OCI-LY7 (cell line): ENCODE measurements at regions not wholly inside any gene's neighbourhood (a gene's known extent, or its start where the extent isn't known, plus 50 kb on each side); places are given as distances from the start of the nearest gene placed in this dataset.

Experiments
- BruUV-seq: library from RNA; stranded (reverse); fragments of 400-500 nt; replicated peaks from 2 replicates; lab custom pipeline; 2021; lab: Mats Ljungman, UMichigan
- CTCF ChIA-PET: fragments of 300-600 bp; sonication (Branson Sonifier 250); formaldehyde crosslinking; loops from one replicate; lab custom pipeline; 2022; ENCODE audit warnings: antibody characterized with exemption; ENCODE audit not compliant: unreplicated experiment; lab: Charles Lee
- POLR2A ChIA-PET: fragments of 300-600 bp; sonication (Branson Sonifier 250); formaldehyde crosslinking; loops from one replicate; lab custom pipeline; 2022; ENCODE audit warnings: antibody characterized with exemption; lab: Charles Lee
- DNase-seq: peaks from one replicate; pipeline ENCODE4 v3.0.0-alpha.2; 2015; ENCODE audit warnings: low spot score
- H2AFZ ChIP-seq: fragments of 200-600 bp; sonication (generic), shearing (Covaris generic); 2 replicates; pipeline ENCODE4 v1.6.1; 2014; ENCODE audit warnings: mild to moderate bottlenecking, antibody characterized with exemption, low read length, moderate library complexity
- H3K27ac ChIP-seq: fragments of 200-600 bp; sonication (generic); 2 replicates; pipeline ENCODE4 v1.5.1; 2014; ENCODE audit warnings: mixed run types, low read depth, mild to moderate bottlenecking, moderate library complexity, low read length, inconsistent platforms; ENCODE audit not compliant: poor library complexity, severe bottlenecking
- H3K36me3 ChIP-seq: fragments of 200-600 bp; sonication (generic); 2 replicates; pipeline ENCODE4 v1.6.1; 2014; ENCODE audit warnings: mild to moderate bottlenecking, antibody characterized with exemption, low read length, moderate library complexity, mixed read lengths; ENCODE audit not compliant: insufficient read depth
- H3K4me1 ChIP-seq: fragments of 200-600 bp; sonication (generic); 2 replicates; pipeline ENCODE4 v1.5.1; 2014; ENCODE audit warnings: mild to moderate bottlenecking, low read length; ENCODE audit not compliant: insufficient read depth, poor library complexity, severe bottlenecking
- H3K4me2 ChIP-seq: fragments of 200-600 bp; sonication (generic); 2 replicates; pipeline ENCODE4 v1.6.1; 2014; ENCODE audit warnings: mild to moderate bottlenecking, low read length
- H3K4me3 ChIP-seq: fragments of 200-600 bp; sonication (generic); 2 replicates; pipeline ENCODE4 v1.5.1; 2014; ENCODE audit warnings: mild to moderate bottlenecking, low read depth, low read length; ENCODE audit not compliant: poor library complexity, severe bottlenecking
- H3K79me2 ChIP-seq: fragments of 200-600 bp; sonication (generic); 2 replicates; pipeline ENCODE4 v1.6.1; 2016; ENCODE audit warnings: low read depth, mild to moderate bottlenecking, low read length, moderate library complexity, mixed read lengths; ENCODE audit not compliant: insufficient read depth
- H3K9me2 ChIP-seq: fragments of 200-600 bp; sonication (generic); 2 replicates; pipeline ENCODE4 v1.6.1; 2016; ENCODE audit warnings: mild to moderate bottlenecking, low read length, mixed read lengths; ENCODE audit not compliant: insufficient read depth
- H3K9me3 ChIP-seq: fragments of 200-600 bp; sonication (generic); 2 replicates; pipeline ENCODE4 v1.6.1; 2014; ENCODE audit warnings: mild to moderate bottlenecking, mixed run types, low read length, mixed read lengths
- H4K20me1 ChIP-seq: fragments of 200-600 bp; sonication (generic); 2 replicates; pipeline ENCODE4 v1.6.1; 2014; ENCODE audit warnings: mild to moderate bottlenecking, antibody characterized with exemption, low read length, moderate library complexity, mixed read lengths; ENCODE audit not compliant: insufficient read depth
- EZH2phosphoT487 ChIP-seq: fragments of 200-600 bp; sonication (generic); IDR thresholded peaks from 2 replicates; pipeline ENCODE4 v1.6.1; 2018; ENCODE audit warnings: low read depth, borderline replicate concordance, mild to moderate bottlenecking, mixed run types, antibody characterized with exemption, low read length, moderate library complexity, mixed read lengths
- intact Hi-C: fragments of 100-400 bp; cut with micrococcal nuclease; formaldehyde crosslinking; loops from one replicate; pipeline ENCODE4 v1.10.0; 2022; ENCODE audit not compliant: unreplicated experiment
- TF ChIP-seq, protein P1 (sequence below): fragments of 200-600 bp; sonication (generic); conservative IDR thresholded peaks from 2 replicates; pipeline ENCODE4 v1.5.1; 2014; ENCODE audit warnings: mild to moderate bottlenecking, antibody characterized with exemption, low read length, moderate library complexity, mixed read lengths

DNA sequence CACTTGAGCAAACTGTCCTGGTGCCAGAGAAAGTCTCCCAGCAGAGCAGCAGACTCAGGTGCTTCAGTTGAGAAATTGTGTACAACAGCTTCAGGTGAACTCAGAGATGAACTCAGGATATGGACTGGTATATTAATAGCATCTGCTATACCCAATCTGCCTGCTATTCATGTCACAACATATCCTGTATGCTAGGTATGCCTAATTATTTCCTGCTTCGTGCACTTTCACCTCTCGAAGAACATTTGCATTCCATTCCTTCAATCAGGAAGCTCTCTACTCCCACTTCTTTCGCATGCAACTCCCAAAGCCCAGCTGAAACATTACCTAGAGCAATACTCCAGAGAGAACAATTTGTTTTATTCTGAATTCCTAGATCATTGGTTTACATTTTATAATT is 207.7 kb downstream of the KCNA4 start:
- H3K4me1 ChIP-seq: no peaks in the 10 kb centered on the region
- intact Hi-C loops: no loop called here
- no peaks in the 10 kb centered on the region for H3K36me3 ChIP-seq
- ChIA-PET CTCF (no interaction called here), POLR2A (no interaction called here)
- TF ChIP-seq, protein P1, sequence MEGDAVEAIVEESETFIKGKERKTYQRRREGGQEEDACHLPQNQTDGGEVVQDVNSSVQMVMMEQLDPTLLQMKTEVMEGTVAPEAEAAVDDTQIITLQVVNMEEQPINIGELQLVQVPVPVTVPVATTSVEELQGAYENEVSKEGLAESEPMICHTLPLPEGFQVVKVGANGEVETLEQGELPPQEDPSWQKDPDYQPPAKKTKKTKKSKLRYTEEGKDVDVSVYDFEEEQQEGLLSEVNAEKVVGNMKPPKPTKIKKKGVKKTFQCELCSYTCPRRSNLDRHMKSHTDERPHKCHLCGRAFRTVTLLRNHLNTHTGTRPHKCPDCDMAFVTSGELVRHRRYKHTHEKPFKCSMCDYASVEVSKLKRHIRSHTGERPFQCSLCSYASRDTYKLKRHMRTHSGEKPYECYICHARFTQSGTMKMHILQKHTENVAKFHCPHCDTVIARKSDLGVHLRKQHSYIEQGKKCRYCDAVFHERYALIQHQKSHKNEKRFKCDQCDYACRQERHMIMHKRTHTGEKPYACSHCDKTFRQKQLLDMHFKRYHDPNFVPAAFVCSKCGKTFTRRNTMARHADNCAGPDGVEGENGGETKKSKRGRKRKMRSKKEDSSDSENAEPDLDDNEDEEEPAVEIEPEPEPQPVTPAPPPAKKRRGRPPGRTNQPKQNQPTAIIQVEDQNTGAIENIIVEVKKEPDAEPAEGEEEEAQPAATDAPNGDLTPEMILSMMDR: no peak
- no peak for TF ChIP-seq EZH2phosphoT487
- H3K27ac ChIP-seq: no peak overlapping the region
- no peaks in the 10 kb centered on the region for H4K20me1 ChIP-seq
- no peaks in the 10 kb centered on the region for H3K79me2 ChIP-seq
- H3K4me3 ChIP-seq: no peak overlapping the region
- H3K9me2 ChIP-seq: no peaks in the 10 kb centered on the region
- no TSS peak for BruUV-seq
- no peak overlapping the region for H2AFZ ChIP-seq
- no peak for DNase-seq
- no peak overlapping the region for H3K4me2 ChIP-seq
- no peaks in the 10 kb centered on the region for H3K9me3 ChIP-seq

DNA sequence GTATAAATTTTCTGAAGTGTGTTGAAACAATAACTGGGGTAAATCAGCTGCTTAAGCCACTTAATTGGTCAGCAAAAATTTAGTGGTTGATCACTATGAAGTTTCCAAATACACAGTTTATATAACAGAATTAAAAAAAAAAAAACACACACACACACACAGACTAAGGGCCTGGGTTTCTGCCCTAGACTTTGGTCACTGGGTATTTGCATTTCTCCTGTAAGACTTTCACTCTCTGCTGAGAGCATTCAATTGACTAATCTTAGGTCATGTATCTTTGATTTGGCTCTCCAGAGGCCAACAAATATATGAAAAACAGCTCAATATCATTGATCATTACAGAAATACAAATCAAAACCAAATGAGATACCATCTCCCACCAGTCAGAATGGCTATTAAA is 214.3 kb downstream of the KCNA4 start:
- Histone ChIP-seq H3K27ac (no peak overlapping the region), H3K9me3 (no peaks in the 10 kb centered on the region), H4K20me1 (no peaks in the 10 kb centered on the region), H3K36me3 (no peaks in the 10 kb centered on the region), H3K79me2 (no peaks in the 10 kb centered on the region), H3K4me1 (no peaks in the 10 kb centered on the region), H3K4me3 (no peak overlapping the region), H3K9me2 (no peaks in the 10 kb centered on the region), H3K4me2 (no peak overlapping the region), H2AFZ (no peak overlapping the region)
- CTCF ChIA-PET: no interaction called here
- intact Hi-C loops: no loop called here
- TF ChIP-seq, protein P1: no peak
- TF ChIP-seq EZH2phosphoT487: no peak
- DNase-seq: no peak
- POLR2A ChIA-PET: no interaction called here
- BruUV-seq: no TSS peak

DNA sequence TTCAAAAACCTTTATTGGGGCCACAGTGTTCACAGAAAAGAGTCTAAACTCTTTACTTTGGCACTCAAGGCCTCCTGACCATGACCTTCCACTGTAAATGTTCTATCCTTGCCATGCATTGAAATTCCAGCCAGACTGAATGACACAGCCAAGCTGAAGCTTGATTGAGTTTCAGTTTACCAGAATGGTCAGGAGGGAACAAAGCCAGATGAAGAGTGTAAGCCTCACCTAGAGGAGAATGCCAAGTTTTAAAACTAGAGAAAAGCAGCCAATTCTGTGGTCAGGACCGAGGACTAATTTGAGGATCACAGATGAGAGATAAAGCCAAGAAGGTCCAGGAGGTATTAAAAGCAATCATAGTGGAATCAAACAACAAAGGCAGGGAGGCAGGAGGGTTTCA is 215.3 kb downstream of the KCNA4 start:
- no peak overlapping the region for H3K27ac ChIP-seq
- no peaks in the 10 kb centered on the region for H3K79me2 ChIP-seq
- H3K36me3 ChIP-seq: no peaks in the 10 kb centered on the region
- H3K4me1 ChIP-seq: no peaks in the 10 kb centered on the region
- no peak overlapping the region for H3K4me3 ChIP-seq
- no peak overlapping the region for H3K4me2 ChIP-seq
- H2AFZ ChIP-seq: no peak overlapping the region
- TF ChIP-seq EZH2phosphoT487: no peak
- TF ChIP-seq, protein P1: no peak
- no peaks in the 10 kb centered on the region for H4K20me1 ChIP-seq
- intact Hi-C loops: no loop called here
- H3K9me3 ChIP-seq: no peaks in the 10 kb centered on the region
- H3K9me2 ChIP-seq: no peaks in the 10 kb centered on the region
- ChIA-PET CTCF (no interaction called here), POLR2A (no interaction called here)
- no TSS peak for BruUV-seq
- DNase-seq: no peak
